ENCODE measurements at regions not wholly inside any gene's neighbourhood (a gene's known extent, or its start where the extent isn't known, plus 50 kb on each side); places are given as distances from the start of the nearest gene placed in this dataset.

GRCh38 chr5:175107028-175107588 is 336.9 kb downstream of the DRD1 start:
- no peak for TF ChIP-seq CTCF (IDR thresholded peaks at IDR 0.05)
- TF ChIP-seq POLR2A (IDR thresholded peaks at IDR 0.05): no peak

All from heart left ventricle (tissue), 13 donors.